ENCODE measurements at regions not wholly inside any gene's neighbourhood (a gene's known extent, or its start where the extent isn't known, plus 50 kb on each side); places are given as distances from the start of the nearest gene placed in this dataset.

DNA sequence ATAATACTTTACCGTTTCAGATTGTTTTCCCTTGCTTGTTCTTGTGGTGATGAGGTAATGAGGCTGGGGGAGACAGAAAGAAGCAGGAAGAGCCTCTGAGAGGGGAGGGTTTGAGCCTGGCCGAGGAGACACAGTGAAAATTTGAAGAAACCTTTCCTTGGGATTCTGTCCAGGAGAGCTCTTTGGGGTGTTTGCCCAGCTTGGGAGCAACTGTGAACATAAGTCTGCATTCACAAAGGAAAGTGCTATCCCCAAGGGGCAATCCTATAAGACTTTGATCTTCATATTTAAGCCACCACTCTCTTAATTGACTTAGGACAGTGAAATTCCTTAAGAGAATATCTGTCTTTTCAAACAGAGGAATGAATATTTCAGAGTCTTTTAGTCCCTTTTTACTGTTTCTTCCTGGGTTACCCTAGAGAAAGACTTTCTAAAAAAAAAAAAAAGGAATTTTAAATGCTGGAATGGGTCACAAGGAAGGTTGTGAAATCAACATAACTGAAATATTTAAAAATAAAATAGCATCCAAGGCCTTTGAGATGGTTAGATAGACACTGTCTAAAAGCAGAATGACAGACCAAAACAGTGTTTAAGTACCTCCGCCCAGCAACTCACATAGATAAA is 52.5 kb upstream of the STAM2 start:
- DNase-seq, result no peak

DNA sequence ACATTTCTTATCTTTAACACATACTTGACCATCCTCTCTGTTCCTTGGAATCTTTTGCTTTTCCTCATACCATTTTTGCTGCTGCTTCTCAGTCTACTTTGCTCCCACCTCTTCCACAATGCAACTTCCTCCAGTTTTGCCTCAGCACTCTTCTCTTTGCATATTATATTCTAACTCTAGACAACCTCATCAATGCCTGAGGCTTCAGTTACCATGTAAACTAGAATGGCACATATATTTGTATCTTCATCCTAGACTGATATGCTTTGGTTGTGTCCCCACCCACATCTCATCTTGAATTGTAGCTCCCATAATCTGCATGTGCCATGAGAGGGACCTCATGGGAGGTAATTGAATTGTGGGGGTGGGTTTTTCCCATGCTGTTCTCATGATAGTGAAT is 55.9 kb upstream of the STAM2 start:
- no peak for DNase-seq

DNA sequence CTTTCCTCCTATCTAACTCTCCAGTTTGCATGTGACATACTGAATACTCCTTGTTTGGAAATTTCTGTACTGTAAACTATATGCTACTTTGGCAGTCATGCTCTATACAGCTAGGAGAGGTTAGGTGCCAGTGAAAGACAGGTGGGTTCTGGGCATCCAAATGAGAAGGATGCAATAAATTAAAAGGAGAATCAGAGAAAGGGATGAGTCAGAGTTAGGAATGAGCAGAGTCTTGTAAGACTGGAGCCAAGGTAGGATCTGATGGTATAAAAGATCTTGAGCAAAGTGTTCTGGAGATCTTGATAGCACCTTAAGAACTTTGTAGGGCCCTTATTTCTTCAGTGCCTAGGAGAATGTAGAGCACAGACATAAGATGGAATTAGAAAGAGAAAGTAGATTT is 58.7 kb upstream of the STAM2 start:
- no peak for DNase-seq

DNA sequence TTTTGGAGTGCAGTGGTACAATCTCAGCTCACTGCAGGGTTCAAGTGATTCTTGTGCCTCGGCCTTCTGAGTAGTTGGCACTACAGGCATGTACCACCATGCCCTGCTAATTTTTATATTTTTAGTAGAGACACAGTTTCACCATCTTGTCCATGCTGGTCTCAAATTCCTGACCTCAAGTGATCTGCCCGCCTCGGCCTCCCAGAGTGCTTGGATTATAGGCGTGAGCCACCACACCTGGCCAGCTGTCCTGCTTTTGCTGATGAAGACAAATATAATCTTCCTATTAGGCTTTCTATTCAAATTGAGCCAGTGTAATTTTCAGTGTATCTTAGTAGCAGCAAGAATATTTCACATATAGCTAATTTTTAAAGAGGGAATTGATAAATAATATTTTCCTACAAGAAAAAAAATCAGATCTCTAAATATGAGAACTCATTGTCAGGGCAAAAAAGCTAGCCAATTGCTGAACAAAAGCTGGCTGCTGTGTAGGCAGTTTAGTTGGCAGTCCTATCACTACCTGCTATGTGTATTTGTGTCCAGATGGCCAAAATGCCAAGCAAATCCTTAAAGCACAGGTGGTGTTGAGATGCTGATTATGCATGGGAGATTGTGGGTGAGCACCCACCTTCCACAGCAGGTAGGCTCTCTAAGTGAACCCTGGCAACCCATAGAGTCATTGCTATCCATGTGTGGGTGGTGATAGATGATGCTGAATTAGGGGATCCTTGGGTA is 60.8 kb upstream of the STAM2 start:
- no peak for DNase-seq

DNA sequence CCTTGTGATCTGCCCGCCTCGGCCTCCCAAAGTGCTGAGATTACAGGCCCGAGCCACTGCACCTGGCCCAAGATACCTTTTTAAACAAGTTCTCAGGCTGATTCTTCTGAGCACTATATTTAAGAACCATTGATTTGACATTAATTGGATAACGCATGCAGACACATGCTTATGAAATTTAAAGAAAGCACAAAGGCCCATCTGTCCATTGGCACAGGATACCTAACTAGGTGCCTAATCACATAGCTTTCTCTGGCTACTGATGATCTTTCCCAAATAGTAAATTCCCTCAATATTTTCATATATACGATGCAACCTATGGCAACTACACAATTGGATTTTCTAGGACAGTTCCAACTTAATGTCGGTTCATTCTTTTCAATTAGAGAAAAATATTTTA is 62.5 kb upstream of the STAM2 start:
- no peak for DNase-seq

DNA sequence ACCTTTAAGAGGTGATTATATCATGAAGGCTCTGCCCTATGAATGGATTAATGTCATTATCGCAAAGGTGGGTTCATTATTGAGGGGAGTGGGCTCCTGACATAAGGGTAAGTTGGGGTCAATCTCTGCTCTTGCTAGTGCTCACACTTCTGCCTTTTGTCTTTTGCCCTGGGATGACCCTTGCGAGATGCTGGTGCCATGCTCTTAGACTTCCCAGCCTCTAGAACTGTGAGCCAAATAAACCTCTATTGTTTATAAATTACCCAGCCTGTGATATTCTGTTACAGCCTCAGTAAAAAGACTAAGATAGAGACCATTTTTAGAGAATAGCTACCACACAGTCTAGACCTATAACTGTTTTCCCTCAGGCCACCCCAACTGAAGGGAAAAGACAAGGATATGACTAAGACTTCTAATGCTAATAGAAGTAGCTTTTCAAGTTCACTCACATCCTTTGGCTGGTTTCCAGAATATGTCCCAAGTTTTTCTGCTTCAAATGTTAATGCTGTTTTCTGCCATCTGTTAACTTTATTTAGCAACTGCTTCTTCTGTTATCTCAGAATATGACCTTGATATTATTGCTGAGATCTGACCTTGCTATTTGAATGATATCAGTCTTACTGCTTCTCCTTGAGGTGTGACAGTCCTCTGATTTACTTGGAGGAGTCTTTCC is 65.1 kb upstream of the STAM2 start:
- no peak for DNase-seq

DNA sequence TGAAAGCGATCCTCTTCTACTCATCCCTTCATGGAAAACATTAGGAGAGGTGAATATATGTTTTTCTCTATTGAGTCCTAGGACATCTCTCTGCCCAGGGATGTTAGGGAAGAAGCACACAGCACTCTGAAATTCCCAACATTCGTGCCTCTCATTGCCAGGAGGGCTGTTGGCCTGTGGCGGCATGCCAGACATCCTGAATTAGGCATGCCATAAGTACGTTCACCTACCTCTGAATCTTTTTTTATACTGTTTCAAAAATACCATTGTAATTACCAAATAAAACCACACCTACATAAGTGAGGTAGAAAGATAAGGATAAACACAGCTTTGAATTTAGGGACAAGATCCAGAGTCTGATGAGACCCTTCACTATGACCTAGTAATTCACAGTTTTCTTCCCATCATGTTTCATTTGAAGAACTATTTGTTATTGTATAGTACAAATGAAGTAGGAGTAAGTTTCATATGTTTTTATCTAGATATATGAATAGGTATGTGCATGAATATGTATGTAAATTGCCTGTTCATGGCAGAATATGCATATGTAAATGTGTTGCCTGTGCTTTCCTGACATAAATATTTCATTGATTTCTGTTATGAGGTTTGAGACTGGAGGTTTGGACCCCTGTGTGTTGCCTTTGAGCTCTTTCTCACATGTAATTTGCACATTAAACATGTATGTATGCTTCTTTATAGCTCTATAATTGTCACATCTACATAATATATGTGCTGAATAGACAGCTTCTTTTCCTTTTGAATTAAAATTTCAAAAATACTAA is 66.6 kb upstream of the STAM2 start:
- DNase-seq, result no peak

DNA sequence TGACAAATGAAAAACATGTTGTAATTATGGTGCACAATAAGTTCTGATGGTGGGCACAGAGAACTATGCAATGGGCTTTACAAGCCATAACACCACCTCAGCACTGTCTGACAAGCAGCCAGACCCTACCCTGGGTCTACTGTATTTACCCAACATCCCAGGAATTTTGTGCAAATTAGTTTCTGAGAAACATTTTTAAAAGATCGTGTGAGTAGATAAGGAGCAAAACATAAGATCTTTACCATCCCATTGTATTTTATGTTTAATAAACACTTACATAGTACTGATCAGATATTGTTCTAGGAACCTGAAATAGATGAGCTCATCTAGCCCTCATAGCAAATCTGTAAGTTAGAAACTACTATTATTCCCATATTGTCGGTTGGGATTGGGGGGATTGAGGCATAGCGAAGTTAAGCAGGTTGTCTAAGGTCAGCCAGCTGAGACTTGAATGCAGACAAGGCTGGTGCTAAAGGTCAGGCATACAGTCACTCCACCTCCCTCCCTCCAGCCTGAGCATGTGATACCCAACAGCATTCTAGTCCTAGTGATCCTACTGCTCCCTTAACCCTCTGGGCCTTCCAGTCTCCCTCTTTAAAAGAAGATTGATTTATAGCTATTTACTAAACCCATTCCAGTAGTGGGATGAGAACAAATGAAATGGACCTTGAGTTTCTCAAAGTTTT is 67.4 kb upstream of the STAM2 start:
- no peak for DNase-seq

DNA sequence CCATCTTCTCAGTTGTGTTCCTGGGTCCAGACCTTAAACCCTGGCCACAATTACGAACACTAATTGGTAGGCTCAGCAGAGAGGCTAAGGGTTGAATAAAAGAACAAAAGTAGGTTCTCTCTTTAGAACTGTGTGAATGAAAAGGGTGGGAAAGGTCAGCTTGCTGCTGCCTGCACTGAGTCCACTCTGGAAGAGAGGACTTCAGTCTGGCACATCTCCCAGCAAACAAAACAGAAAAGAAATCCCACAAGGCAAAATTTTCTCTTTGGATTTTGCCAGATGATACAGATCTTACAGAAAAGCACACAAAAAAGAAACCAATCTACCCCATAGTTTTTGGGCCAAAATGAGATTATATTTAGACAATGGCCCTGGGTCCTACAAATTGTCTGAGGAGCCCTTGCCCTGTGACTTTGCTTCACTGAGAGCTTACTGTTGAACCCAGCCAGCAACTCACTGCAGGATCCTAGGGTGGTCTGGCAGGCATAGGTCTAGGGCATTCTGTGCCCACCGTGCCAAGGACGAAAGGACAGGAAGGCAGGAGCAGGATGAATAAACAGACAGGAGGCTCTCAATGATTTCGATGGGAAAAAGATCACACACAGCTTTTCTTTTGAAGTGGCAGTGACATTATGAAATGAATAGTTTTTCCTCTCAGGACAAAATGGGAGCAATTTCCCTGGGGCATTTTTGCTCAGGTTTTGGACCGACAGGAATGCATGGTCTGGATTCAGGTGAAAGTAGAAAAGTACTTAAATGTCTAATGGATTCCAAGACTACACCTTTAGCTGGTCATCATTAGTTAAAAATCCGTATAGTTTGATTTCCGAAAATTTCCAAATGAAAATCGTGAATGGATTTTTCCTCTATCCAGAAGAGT is 68.4 kb upstream of the STAM2 start:
- peak in 16 of 51 donors; percentile 8 to 52 (median 30) for DNase-seq

DNA sequence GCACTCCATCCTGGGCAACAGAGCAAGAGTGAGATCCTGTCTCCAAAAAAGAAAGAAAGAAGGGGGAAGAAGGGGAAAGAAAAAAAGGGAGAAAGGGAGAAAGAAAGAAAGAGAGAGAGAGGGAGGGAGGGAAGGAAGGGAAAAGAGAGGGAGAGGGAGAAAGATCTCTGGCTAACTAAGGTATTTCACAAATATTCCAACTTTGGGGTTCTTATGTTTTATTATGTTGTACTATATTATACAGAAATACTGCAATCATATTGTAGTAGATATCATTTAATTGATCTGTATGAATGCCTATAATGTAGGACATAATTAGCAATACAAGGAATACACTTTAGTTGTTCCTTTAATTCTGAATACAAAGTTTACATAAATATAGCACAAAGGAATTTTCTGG is 70.1 kb upstream of the STAM2 start:
- DNase-seq, result no peak

DNA sequence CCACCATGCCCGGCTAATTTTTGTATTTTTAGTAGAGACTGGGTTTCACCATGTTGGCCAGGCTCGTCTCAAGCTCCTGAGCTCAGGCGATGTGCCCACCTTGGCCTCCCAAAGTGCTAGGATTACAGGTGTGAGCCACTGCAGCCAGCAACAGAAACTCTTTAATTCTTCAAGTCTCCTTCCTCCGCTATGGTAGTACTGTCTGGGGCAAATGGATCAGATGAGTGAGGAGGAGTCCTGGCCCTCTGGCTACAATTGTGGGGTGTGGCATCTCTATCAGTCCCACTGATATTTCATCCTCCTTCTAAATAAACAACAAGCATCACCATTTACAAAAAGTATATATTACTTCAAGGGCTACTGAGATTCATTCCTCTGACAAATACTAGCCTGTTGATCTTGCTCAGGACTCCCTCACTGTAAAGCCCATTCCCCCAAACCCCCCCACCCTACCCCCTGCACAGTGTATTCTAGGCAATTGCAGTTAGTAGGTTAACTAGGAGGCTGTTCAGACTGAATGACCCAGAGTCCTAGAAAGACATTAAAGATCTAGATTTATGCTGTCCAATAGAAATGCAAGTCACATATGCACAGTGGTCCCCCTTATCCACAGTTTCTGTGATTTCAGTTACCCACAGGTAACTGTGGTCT is 71.2 kb upstream of the STAM2 start:
- no peak for DNase-seq

DNA sequence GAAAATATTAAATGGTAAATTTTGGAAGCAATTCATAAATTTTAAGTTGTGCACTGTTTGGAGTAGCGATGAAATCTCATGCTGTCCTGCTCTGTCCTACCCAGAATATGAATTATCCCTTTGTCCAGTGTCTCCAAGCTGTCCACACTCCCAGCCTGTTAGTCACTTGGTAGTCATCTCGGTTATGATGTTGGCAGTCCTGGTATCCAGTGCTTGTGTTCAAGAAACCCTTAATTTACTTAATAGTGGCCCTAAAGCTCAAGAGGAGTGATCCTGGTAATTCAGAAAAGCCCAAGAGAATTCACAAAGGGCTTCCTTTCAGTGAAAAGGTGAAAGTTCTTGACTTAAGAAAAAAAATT is 71.8 kb upstream of the STAM2 start:
- peak in 2 of 51 donors; percentile 3 for DNase-seq

DNA sequence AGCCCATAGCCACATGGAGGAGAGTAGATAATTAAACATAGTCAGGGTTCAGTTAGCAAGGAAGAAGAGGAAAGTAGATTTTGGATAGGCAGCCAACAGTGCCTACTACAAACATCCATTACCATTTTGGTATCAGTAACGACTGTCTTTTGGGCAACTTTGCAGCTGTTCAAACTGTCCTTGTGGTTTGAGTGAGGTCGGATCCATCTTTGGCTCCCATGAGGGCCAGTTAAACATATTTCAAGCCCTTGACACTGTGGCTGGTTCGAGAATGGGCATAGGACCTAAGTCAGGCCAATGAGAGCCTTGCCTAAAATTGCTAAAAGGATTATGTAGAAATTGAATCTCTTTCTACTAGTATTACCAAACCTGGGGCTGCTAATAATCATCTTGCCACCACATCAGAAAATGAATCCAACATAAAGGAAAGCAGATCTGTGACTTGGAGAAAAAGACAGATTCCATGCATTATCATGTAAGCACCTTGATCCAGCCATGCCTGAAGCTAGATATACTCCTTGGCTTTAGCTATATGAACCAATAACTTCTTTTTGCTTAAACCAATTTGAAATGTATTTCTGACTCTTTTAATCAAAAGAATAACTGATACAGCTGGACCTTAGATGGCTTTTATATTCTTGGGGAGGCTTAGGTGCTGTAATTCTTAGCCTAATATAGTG is 75.0 kb upstream of the STAM2 start:
- DNase-seq, result no peak

DNA sequence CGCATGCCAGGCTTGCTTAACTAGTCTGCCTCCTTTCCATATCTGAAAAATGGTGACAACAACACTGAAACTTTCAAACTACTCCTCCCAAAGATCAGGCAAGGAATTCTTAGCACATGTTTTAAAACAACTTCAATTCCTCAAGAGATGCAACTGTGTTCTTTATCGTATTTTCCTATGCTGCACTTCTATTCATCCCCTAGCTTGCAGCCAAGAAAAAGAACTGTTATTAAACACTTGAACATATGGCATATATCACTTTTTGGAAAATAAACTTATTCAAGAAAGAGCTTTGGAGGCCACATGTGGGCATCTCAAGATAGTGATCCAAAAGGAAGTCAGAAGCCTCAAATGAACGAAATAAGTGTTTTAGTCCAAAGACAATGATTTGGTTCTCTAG is 75.6 kb upstream of the STAM2 start:
- DNase-seq, result no peak

DNA sequence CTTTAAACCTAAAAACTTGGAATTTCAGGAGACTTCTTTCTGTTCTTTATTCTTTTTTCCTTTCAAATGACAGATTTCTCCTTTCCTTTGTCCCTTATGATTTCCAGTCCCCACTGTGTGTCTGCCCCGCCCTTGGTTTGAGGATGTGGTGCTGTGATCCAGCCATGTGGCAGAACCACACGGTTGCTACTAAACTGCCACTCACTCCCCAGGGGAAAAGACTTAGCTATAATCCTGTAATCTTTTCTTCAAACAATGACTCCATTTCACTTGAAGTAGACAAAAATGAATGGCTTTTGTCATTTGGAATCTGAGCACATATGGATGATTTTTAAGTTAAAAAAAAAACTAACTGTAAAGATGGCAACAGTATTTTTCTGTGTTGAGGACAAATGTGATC is 76.2 kb upstream of the STAM2 start:
- DNase-seq, result no peak

DNA sequence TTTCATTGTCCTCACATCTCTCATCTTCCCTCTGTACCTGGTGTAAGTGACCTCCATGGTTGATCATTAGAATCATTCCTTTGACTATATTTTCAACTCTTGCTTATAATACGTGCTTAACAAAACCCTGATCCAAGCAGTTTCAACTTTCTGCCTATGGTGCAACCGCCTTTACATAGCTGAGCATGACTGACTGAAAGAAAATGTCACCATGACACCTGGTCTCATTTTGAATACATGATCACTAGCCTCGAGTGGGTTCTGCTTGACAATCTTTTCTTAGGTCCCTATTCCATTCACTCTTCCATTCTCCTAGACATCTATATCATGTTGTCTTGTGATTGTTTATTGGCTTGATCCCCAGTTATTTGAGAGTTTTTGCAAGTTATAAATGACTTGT is 78.9 kb upstream of the STAM2 start:
- DNase-seq, result no peak

DNA sequence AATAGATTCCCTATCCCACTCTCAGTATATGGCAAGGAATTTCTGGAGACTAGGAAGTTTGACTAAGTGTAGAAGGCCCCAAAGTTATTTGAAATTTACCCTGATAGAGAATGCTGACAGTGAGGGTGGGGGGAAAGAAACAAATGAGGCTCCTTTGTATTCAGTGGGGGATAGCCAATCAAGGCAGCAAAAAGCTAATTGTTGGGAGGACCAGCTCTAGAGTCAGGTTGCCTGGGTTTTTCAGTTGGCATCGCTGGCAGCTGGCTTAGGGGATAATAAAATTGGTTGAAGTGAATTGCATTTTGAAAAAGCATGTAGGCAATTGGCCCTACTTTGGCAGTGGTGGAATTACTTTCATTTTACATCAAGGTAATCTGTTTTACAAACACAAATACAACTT is 79.4 kb upstream of the STAM2 start:
- no peak for DNase-seq

DNA sequence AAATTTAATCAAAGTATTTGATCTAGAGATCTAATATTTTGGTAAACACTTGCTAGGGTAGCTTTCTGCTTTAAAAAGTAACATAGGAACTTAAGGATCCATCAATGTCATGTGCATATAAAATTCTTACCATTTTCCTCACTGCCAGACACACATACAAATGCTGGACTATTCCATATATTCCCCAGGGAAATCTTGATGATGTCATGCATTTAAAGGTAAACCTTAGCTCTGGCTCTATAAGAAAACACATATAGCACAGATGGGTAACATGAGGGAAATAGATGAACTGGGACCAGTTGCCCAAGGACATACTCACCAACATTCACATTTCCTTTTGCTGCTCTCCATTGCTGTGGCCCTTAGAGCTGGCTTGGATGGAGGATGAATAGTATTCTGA is 79.1 kb upstream of the FMNL2 start:
- no peak for DNase-seq

DNA sequence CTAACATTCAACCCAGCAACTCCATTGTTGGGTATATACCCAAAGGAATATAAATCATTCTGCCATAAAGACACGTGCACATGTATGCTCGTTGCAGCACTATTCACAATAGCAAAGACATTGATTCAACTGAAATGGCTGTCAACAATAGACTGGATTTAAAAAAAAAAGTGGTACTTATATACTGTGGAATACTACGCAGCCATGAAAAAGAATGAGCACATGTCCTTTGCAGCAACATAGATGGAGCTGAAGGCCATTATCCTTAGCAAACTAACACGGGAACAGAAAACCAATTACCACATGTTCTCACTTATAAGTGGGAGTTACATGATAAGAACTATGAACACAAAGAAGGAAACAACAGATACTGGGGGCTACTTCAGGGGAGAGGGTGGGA is 74.0 kb upstream of the FMNL2 start:
- no peak for DNase-seq

DNA sequence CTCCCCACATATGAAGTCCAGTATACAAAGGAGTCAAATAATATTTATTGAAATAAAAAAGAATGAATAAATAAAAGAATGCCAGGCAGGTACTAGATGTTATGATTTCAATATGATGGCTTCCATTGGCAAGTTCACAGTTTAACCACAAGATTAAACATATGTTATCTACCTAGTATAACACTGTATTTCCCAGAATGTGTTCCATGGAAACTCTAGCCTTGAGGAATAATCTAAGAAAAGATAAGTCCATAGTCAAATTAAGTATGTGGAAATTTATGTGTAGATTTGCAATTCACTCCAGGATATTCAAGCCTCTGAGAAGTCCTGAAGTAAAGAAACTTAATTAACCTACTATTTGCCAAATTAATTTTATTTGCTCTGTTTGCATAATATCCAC is 71.1 kb upstream of the FMNL2 start:
- no peak for DNase-seq
